ENCODE measurements at regions not wholly inside any gene's neighbourhood (a gene's known extent, or its start where the extent isn't known, plus 50 kb on each side); places are given as distances from the start of the nearest gene placed in this dataset.

- H3K9me3 Mint-ChIP-seq (ENCODE audit: unreplicated experiment): peaks cover 5% of the 10 kb centered on the region
- no peak overlapping the region for H3K27ac Mint-ChIP-seq (ENCODE audit: unreplicated experiment)
- peaks cover 5% of the 10 kb centered on the region for H3K9me3 ChIP-seq (ENCODE audit: insufficient read depth, low read depth, low read length)
Measured at GRCh38 chr1:29728703-29729102, 492.4 kb downstream of the PTPRU start.

DNA sequence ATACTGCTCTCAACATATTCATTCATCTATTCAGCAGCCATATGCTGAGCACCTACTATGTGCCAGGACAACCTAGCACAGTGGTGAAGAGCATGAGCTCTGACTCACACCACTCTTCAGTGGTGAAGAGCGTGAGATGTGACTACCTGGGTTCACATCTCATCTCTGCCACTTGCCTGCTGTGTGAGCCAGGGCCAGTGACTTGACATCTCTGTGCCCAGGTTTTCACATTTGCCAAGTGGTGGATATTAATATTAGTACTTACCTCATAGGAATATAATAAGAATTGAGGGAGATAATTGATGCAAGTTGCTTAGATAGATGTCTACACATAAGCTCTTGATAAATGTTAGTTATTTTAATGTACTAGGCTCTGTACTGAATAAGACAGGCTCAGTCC lies 488.9 kb downstream of the PTPRU start:
- no peak overlapping the region for H3K9ac ChIP-seq (ENCODE audit: low read length)
- peaks cover 32% of the 10 kb centered on the region for H3K9me3 Mint-ChIP-seq (ENCODE audit: unreplicated experiment)
- H3K4me3 ChIP-seq (ENCODE audit: insufficient read depth, low read depth, low read length): no peak overlapping the region
- no peaks in the 10 kb centered on the region for H3K4me1 Mint-ChIP-seq (ENCODE audit: low read depth, unreplicated experiment)
- H2AFZ ChIP-seq (ENCODE audit: low read depth, low read length): no peak overlapping the region
- DNase-seq (ENCODE audit: low read depth): no peak
- TF ChIP-seq, protein P1, sequence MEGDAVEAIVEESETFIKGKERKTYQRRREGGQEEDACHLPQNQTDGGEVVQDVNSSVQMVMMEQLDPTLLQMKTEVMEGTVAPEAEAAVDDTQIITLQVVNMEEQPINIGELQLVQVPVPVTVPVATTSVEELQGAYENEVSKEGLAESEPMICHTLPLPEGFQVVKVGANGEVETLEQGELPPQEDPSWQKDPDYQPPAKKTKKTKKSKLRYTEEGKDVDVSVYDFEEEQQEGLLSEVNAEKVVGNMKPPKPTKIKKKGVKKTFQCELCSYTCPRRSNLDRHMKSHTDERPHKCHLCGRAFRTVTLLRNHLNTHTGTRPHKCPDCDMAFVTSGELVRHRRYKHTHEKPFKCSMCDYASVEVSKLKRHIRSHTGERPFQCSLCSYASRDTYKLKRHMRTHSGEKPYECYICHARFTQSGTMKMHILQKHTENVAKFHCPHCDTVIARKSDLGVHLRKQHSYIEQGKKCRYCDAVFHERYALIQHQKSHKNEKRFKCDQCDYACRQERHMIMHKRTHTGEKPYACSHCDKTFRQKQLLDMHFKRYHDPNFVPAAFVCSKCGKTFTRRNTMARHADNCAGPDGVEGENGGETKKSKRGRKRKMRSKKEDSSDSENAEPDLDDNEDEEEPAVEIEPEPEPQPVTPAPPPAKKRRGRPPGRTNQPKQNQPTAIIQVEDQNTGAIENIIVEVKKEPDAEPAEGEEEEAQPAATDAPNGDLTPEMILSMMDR (IDR thresholded peaks at IDR 0.05; ENCODE audit: insufficient read depth, low read depth, low read length): no peak
- H3K4me2 ChIP-seq (ENCODE audit: low read length): no peak overlapping the region
- no peaks in the 10 kb centered on the region for H3K4me1 ChIP-seq (ENCODE audit: insufficient read depth, low read length)
- no peak for FAIRE-seq
- peaks cover 55% of the 10 kb centered on the region for H3K27me3 Mint-ChIP-seq (ENCODE audit: low read depth, unreplicated experiment)
- peaks cover 32% of the 10 kb centered on the region for H3K9me3 ChIP-seq (ENCODE audit: insufficient read depth, low read depth, low read length)
- H3K36me3 ChIP-seq (ENCODE audit: insufficient read depth, low read length): no peaks in the 10 kb centered on the region
- no peaks in the 10 kb centered on the region for H3K79me2 ChIP-seq (ENCODE audit: insufficient read depth, low read length)
- no peaks in the 10 kb centered on the region for H4K20me1 ChIP-seq (ENCODE audit: insufficient read depth, low read length)
- H3K27ac ChIP-seq (ENCODE audit: low read depth, low read length): no peak overlapping the region
- no peaks in the 10 kb centered on the region for H3K36me3 Mint-ChIP-seq (ENCODE audit: low read depth, unreplicated experiment)
- H3K27me3 ChIP-seq (ENCODE audit: insufficient read depth, low read length): peaks cover 8% of the 10 kb centered on the region
- H3K27ac Mint-ChIP-seq (ENCODE audit: unreplicated experiment): no peak overlapping the region
- no peak overlapping the region for H3K4me3 Mint-ChIP-seq (ENCODE audit: unreplicated experiment)

More at GRCh38 chr1:29728703-29729102, 492.4 kb downstream of the PTPRU start:
- no peaks in the 10 kb centered on the region for H3K36me3 ChIP-seq (ENCODE audit: insufficient read depth, low read length)
- no peaks in the 10 kb centered on the region for H3K79me2 ChIP-seq (ENCODE audit: insufficient read depth, low read length)
- DNase-seq (ENCODE audit: low read depth): no peak
- no peak overlapping the region for H3K9ac ChIP-seq (ENCODE audit: low read length)
- no peaks in the 10 kb centered on the region for H4K20me1 ChIP-seq (ENCODE audit: insufficient read depth, low read length)
- Mint-ChIP-seq H3K36me3 (ENCODE audit: low read depth, unreplicated experiment) (no peaks in the 10 kb centered on the region), H3K4me1 (ENCODE audit: low read depth, unreplicated experiment) (peaks cover 3% of the 10 kb centered on the region), H3K4me3 (ENCODE audit: unreplicated experiment) (no peak overlapping the region), H3K27me3 (ENCODE audit: low read depth, unreplicated experiment) (peaks cover 52% of the 10 kb centered on the region)
- no peak overlapping the region for H3K27ac ChIP-seq (ENCODE audit: low read depth, low read length)
- no peak overlapping the region for H3K4me2 ChIP-seq (ENCODE audit: low read length)
- FAIRE-seq: no peak
- no peak overlapping the region for H3K4me3 ChIP-seq (ENCODE audit: insufficient read depth, low read depth, low read length)
- no peaks in the 10 kb centered on the region for H3K4me1 ChIP-seq (ENCODE audit: insufficient read depth, low read length)
- H2AFZ ChIP-seq (ENCODE audit: low read depth, low read length): no peak overlapping the region
- peaks cover 8% of the 10 kb centered on the region for H3K27me3 ChIP-seq (ENCODE audit: insufficient read depth, low read length)
- TF ChIP-seq EZH2 (IDR thresholded peaks at IDR 0.05; ENCODE audit: insufficient read depth, low read length): no peak
- TF ChIP-seq, protein P1 (IDR thresholded peaks at IDR 0.05; ENCODE audit: insufficient read depth, low read depth, low read length): no peak

GRCh38 chr1:29722598-29722997 lies 486.3 kb downstream of the PTPRU start:
- FAIRE-seq (no peak), DNase-seq (ENCODE audit: low read depth) (no peak)
- Mint-ChIP-seq H3K4me3 (ENCODE audit: unreplicated experiment) (no peak overlapping the region), H3K27ac (ENCODE audit: unreplicated experiment) (peak overlapping the region; percentile 58), H3K4me1 (ENCODE audit: low read depth, unreplicated experiment) (no peaks in the 10 kb centered on the region), H3K27me3 (ENCODE audit: low read depth, unreplicated experiment) (peaks cover 57% of the 10 kb centered on the region), H3K9me3 (ENCODE audit: unreplicated experiment) (peaks cover 49% of the 10 kb centered on the region), H3K36me3 (ENCODE audit: low read depth, unreplicated experiment) (no peaks in the 10 kb centered on the region)
- Histone ChIP-seq H3K9me3 (ENCODE audit: insufficient read depth, low read depth, low read length) (peaks cover 32% of the 10 kb centered on the region), H3K27ac (ENCODE audit: low read depth, low read length) (no peak overlapping the region), H3K36me3 (ENCODE audit: insufficient read depth, low read length) (no peaks in the 10 kb centered on the region), H3K4me1 (ENCODE audit: insufficient read depth, low read length) (no peaks in the 10 kb centered on the region), H3K9ac (ENCODE audit: low read length) (no peak overlapping the region), H3K4me2 (ENCODE audit: low read length) (no peak overlapping the region), H4K20me1 (ENCODE audit: insufficient read depth, low read length) (no peaks in the 10 kb centered on the region), H3K4me3 (ENCODE audit: insufficient read depth, low read depth, low read length) (no peak overlapping the region), H3K79me2 (ENCODE audit: insufficient read depth, low read length) (no peaks in the 10 kb centered on the region), H3K27me3 (ENCODE audit: insufficient read depth, low read length) (peaks cover 8% of the 10 kb centered on the region), H2AFZ (ENCODE audit: low read depth, low read length) (no peak overlapping the region)
- TF ChIP-seq EZH2 (IDR thresholded peaks at IDR 0.05; ENCODE audit: insufficient read depth, low read length): no peak
